Right ventricle myocardium superior (tissue), 1 donor: ENCODE measurements at regions not wholly inside any gene's neighbourhood (a gene's known extent, or its start where the extent isn't known, plus 50 kb on each side); places are given as distances from the start of the nearest gene placed in this dataset.

Source experiments
- ATAC-seq: fragments of 200-7000 bp; cut with Tn5 transposase; one replicate; pipeline ENCODE4 v1.9.1; 2020; ENCODE audit warnings: mild to moderate bottlenecking; ENCODE audit not compliant: poor library complexity
- DNase-seq: peaks from one replicate; pipeline ENCODE4 v3.0.0-alpha.2; 2020
- intact Hi-C: fragments of 100-400 bp; cut with DNase I; formaldehyde crosslinking; loops from one replicate; pipeline ENCODE4 v1.11.2; 2022
- donor health status: DM: no; HTN: yes; CAD: no; lungs with severe emphysema.

DNA sequence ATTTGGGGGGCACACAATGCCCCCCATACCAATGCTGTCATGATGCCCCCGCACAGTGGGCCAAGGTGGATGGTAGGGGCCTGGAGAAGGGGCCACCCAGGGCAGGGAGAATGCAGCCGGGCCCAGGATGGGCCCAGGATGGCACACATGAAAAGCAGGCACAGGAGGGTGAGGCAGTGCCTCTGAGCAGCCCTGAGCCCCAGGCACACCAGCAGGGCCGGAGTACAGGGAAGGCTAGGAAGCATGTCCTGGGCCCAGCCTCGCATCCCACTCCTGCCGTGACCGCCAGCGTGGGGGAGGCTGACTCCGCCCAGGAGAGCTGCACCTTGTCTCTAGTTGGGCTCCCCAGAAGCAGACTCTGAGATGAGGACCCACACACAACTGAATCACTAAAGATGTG, 59.3 kb upstream of the TMEM72 start:
- ATAC-seq: no peak
- peak; percentile 30 for DNase-seq
- intact Hi-C loops: no loop called here

DNA sequence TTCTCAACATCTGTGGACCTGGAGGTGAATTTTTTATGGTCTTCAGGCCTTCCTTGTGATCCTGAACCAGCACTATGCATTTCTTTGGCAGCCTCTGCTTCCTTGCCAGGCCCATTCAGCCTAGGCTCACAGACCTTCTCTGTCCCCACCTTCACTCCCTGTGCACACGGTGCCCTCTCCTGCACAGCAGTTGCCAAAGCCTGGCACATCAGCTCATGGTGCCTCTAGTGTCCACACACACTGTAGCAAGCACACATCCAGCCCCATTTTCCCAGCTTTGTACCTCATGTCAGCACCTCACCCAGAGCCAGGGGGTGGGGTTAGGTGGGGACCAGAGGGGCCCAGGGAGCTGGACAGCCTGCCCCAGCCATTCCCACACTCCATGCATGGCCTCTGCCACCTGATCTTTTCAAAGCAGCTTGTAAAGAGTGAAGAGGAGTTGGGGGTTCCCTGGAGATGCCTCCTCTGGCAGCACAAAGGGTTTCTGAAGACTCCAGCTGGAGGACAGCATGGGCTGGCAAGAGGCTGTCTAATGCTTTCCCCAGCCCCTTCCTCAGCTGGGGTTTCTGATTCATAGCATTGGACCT, 57.9 kb upstream of the TMEM72 start:
- ATAC-seq (no peak), DNase-seq (peak; percentile 33)
- intact Hi-C loops: no loop called here

DNA sequence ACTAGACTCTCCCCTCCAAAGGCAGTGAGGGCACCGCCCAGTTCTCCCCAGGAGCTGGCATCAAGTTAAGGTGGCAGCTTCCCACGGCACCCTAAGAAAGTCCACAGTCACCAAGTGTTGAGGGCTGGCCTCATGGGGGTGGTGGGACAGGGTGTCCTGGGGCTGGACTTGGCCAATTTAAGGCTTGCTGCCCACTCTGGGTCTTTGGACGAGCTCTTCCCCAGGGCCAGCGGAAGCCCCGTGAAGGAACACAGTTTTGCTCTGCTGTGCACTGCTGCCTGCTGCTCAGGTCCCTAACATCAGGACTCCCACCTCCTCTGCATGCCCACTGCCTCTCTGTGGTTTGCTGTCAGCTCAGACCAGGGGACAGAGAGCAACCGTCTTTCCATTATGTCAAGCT, 57.3 kb upstream of the TMEM72 start:
- DNase-seq: peak; percentile 20
- intact Hi-C loops: no loop called here
- ATAC-seq: no peak

DNA sequence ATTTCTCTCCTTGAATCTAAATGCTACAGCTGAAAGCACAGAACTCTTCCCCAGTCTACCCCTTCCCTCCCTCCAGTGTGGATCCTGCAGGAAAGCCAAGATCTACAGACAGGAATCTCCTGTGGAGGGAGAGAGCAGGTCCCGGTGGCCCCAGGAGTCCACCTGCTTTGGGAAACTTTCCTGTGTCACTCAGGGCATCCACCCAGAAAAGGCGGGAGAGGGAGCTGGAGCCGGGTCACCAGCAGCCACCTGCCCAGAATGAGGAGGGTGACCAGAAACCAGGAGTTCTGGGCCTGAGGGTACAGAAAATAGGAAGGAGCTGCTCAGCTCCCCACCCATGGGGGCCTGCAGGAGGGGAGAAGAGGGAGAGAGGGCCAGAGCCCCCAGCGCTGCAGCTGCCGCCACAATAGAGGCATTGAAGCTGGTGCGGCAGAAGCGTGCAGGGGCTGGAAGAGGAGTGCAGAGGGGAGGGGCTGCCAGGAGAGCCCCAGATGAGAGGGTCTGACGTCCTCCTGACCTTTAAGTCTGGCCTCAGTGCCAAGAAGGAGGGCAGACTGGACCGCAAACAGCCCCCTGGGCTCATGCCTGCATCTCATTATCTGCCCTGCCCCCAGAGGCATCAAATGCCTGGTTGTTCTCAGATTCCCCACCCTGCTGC, 56.3 kb upstream of the TMEM72 start:
- ATAC-seq (no peak), DNase-seq (no peak)
- intact Hi-C loops: loop anchor here (5.0 kb wide), 1 partner anchor 463 kb away; no protein-coding TSS in a partner anchor

DNA sequence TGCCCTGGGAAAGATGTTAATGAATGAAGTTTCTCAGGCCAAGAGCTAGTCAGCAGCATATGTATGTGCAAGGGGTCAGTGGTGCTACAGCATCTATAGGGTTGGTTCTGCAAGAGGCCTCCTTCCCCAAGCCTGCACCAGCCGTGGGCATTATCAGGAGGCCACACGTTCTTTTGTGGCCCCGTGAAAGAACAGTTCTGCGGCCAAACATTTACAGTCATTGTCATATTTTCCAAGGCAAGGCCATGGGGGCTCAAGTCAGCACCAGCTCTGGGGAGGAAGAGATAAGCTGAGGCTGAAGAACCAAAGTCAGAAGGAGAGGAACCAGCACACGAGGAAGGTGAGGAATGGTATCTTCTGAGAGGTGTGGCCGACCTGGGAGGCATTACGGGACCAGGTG, 54.4 kb upstream of the TMEM72 start:
- ATAC-seq (no peak), DNase-seq (no peak)
- intact Hi-C loops: loop anchor here (5.0 kb wide), 1 partner anchor 464 kb away; no protein-coding TSS in a partner anchor

DNA sequence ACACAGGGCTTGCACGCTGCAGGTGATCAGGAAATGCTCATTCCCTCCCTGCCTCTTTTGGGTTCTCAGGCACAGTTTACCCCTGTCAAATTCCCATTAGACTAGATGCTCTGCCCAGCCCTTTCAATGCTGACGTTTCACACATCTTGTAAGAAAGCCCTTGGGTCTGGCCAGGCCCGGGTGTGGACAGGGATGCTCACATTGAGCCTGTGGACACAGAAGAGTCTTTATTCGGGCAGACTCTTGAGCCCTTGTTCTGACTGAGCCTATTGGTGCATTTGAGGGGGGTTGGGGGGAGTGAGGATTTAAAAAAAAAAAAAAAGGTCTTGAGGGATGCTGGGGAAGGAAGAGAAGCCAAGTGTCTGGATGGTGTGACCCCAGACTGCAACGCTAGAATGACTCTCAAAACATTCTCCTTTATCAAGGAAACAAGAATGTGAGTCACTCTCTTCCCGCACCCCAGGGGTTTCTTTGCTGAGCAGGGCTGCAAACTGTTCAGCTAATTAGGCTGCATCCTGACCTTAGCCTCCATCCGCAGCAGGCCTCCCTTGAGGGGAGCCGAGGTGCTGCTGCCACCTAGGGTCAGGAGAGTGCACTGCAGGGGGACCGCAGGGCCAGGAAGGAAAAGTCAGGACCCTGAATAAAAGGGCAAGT, 53.6 kb upstream of the TMEM72 start:
- peak; percentile 90 for ATAC-seq
- DNase-seq: peak; percentile 83

DNA sequence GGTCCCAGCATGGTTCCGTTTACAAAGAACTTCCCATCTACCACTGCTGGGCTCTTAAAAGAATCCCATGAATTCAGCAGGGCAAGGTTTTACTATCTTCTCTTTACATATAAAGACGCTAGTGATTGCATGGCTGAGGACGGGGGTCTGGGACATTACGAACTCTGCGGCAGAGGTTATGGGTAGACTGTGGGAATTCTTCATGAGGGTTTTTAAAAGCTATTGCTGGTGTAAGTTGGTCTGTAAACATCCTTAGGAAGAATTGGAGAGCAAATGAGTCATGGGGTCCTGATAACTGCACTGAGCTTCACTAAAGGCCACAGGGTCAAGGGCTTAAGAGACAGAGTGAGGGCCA, 53.1 kb upstream of the TMEM72 start:
- DNase-seq (no peak), ATAC-seq (no peak)
- intact Hi-C loops: loop anchor here (5.0 kb wide), 1 partner anchor 466 kb away; no protein-coding TSS in a partner anchor

More for the DNA sequence above, 53.6 kb upstream of the TMEM72 start:
- intact Hi-C loops: loop anchor here (5.0 kb wide), 1 partner anchor 465 kb away; no protein-coding TSS in a partner anchor

DNA sequence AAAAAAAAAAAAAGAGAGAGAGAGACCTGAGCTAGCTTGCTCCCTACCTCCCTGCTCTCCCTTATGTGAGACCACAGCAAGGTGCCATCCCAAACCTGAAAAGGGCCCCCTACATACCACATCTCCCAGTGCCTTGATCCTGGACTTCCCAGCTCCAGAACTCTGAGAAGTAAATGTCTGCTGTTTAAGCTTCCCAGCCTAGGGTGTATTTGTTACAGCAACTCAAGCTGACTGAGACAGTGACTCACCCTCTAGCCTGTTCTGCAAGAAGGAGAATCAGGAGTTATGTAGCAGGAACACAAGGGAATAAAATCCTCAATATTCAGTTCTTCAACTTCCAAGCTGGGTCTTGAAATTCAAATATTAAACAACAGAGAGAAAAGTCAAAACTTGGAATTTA, 52.1 kb upstream of the TMEM72 start:
- DNase-seq: no peak
- no peak for ATAC-seq
- intact Hi-C loops: loop anchor here (5.0 kb wide), 1 partner anchor 467 kb away; no protein-coding TSS in a partner anchor

DNA sequence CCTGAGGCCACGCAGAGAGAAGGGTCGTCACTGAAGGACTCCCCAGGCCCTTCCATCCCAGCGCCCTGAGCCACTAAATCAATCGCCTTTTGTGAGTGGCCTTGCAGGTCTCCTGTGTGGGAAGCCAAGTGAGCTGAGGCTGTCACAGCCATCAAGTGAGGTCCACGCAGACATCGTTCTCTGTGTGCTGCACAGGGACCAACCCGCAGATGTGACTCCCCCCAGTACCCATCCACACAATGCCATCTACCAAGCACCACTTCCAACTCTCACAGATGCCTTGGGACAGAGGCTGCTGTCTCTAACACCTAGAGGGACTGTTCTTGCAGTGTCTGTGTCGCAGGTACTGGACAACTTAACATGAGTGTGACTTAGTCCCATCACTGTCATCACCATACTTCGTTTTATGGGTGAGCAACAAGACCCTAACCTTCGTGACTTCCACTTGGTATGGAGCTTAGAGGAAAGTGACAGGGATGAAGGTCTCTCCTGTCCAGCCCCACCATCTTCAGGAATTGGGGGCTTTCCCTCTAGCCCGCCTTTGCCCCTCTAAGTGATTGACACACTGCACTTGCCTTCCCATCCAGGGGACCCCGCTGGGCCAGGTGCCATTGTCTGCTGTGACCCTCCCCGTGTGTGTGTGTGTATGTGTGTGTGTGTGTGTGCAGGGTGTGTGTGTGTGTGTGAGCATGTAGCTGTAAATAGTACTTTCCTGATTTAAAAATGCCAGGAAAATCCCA, 51.4 kb upstream of the TMEM72 start:
- DNase-seq (peak; percentile 29), ATAC-seq (no peak)
- intact Hi-C loops: loop anchor here (5.0 kb wide), 1 partner anchor 467 kb away; no protein-coding TSS in a partner anchor

DNA sequence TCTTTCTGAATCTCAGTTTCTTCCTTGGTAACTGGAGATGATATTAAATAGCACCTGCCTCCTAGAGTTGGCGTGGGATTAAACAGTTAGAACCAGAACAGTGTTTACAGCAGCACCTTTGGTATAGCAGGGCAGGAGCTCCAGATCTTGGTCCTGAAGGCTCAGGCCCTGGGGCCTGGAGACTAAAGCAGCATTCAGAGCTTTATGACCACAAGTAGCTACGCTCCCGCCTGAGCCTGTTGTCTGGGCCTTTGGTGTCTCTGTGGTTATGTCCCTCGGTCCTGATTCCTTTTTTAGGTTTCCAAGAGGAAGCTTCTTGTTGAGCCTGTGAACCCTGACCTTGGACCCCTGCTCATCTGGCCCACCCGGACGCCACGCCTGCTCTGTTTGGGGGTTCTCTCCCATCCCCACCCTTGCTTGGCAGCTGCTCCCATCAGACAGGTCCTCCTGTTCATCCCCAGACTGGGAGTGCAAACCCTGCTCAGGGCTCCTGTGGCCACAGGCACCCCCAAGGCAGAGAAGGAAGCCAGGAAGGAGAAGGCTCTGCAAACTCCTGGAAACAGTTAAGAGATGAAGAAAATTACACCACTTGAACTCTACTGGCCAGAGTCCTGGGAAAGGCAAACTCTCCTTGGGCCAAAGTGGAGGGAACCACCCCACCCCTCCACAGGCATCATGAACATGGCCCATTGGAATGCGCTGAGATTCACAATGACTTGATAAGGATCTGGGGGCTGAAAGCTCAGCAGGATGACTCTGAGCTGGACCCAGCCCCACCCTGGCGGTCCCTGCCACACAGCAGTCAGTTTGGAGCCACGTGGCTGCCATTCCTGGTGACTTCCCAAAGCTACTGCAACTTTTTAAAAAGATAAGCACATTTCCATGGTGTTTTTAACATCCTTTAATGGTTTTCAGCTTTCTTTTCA, 50.1 kb upstream of the TMEM72 start:
- no peak for ATAC-seq
- DNase-seq: peak; percentile 46
- intact Hi-C loops: no loop called here
